SU-DHL-6 (cell line): ENCODE measurements at regions not wholly inside any gene's neighbourhood (a gene's known extent, or its start where the extent isn't known, plus 50 kb on each side); places are given as distances from the start of the nearest gene placed in this dataset.

Experiments used
- H2AFZ ChIP-seq: fragments of 200-600 bp; sonication (generic); 2 replicates; pipeline ENCODE4 v1.6.1; 2014; ENCODE audit warnings: low read depth, mild to moderate bottlenecking, moderate library complexity, mixed read lengths, antibody characterized with exemption, low read length; ENCODE audit not compliant: severe bottlenecking
- H3F3A ChIP-seq: fragments of 200-600 bp; shearing (Covaris generic); 2 replicates; pipeline ENCODE4 v1.6.0; 2016; ENCODE audit warnings: antibody characterized with exemption, mild to moderate bottlenecking; ENCODE audit not compliant: insufficient read depth
- H3K27ac ChIP-seq: fragments of 200-600 bp; sonication (generic); 2 replicates; pipeline ENCODE4 v1.5.1; 2016; ENCODE audit warnings: low read depth, mild to moderate bottlenecking, low read length, moderate library complexity, mixed read lengths
- H3K27me3 ChIP-seq: fragments of 200-600 bp; sonication (generic), shearing (Covaris generic); 2 replicates; pipeline ENCODE4 v1.6.0; 2014; ENCODE audit warnings: mild to moderate bottlenecking, low read length
- H3K36me3 ChIP-seq: fragments of 200-600 bp; sonication (generic); 2 replicates; pipeline ENCODE4 v1.6.1; 2014; ENCODE audit warnings: mild to moderate bottlenecking, low read length, mixed read lengths
- H3K4me2 ChIP-seq: fragments of 300-600, 200-600 bp; shearing (Covaris generic), sonication (generic); 2 replicates; pipeline ENCODE4 v1.6.0; 2014; ENCODE audit warnings: low read length, low read depth, mild to moderate bottlenecking; ENCODE audit not compliant: poor library complexity, severe bottlenecking
- H3K4me3 ChIP-seq: fragments of 200-600 bp; sonication (generic); 2 replicates; pipeline ENCODE4 v1.5.1; 2014; ENCODE audit warnings: antibody characterized with exemption, low read length, mild to moderate bottlenecking, mixed read lengths; ENCODE audit not compliant: insufficient read depth, poor library complexity, severe bottlenecking
- H3K79me2 ChIP-seq: fragments of 200-600 bp; sonication (generic); 2 replicates; pipeline ENCODE4 v1.6.1; 2014; ENCODE audit warnings: mild to moderate bottlenecking, low read length, moderate library complexity; ENCODE audit not compliant: insufficient read depth
- H3K9ac ChIP-seq: fragments of 200-600 bp; sonication (generic); 2 replicates; pipeline ENCODE4 v1.7.0; 2014; ENCODE audit warnings: mild to moderate bottlenecking, low read length
- H3K9me2 ChIP-seq: fragments of 200-600 bp; sonication (generic); replicated peaks from 2 replicates; pipeline ENCODE4 v1.6.1; 2014; ENCODE audit warnings: low read length; ENCODE audit not compliant: insufficient read depth
- H3K9me3 ChIP-seq: fragments of 200-600 bp; sonication (generic); 2 replicates; pipeline ENCODE4 v1.6.1; 2014; ENCODE audit warnings: low read length, mixed read lengths; ENCODE audit not compliant: insufficient read depth
- H4K20me1 ChIP-seq: fragments of 200-600 bp; sonication (generic); 2 replicates; pipeline ENCODE4 v1.6.1; 2014; ENCODE audit warnings: low read depth, mild to moderate bottlenecking, antibody characterized with exemption, low read length, moderate library complexity, mixed read lengths
- EZH2phosphoT487 ChIP-seq: fragments of 200-600 bp; sonication (generic), shearing (Covaris generic); conservative IDR thresholded peaks from 2 replicates; pipeline ENCODE4 v1.6.1; 2018; ENCODE audit warnings: mild to moderate bottlenecking, antibody characterized with exemption, low read length, moderate library complexity, mixed read lengths
- TF ChIP-seq, protein P1 (sequence below): fragments of 200-600 bp; sonication (generic); IDR thresholded peaks from one replicate; pipeline ENCODE4 v1.5.1; 2017; ENCODE audit warnings: antibody characterized with exemption, mild to moderate bottlenecking, low read length, moderate library complexity; ENCODE audit not compliant: insufficient read depth, poor library complexity, severe bottlenecking

DNA sequence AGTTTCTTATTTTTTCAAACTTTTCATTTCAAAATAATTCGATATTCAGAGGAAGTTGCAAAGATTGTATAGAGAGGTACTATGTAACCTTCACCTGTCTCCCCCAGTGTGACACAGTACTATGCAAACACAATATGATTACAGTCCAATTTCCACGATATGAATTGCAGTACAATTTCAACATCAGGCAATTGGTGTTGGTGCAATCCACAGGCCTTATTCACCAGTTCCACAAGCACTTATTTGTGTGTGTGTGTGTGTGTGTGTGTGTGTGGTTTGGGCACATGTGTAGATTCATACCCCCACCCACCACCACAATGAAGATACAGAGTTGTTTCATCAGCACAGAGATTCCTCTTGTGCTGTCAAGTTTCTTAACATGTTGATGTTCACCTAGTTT is 69.7 kb upstream of the ARL4C start:
- Histone ChIP-seq H3K79me2 (no peaks in the 10 kb centered on the region), H3K27me3 (no peaks in the 10 kb centered on the region), H3K4me3 (no peak overlapping the region), H3K9ac (no peak overlapping the region), H3K27ac (no peak overlapping the region), H3F3A (no peaks in the 10 kb centered on the region), H3K9me3 (no peaks in the 10 kb centered on the region), H2AFZ (no peak overlapping the region), H4K20me1 (no peaks in the 10 kb centered on the region), H3K4me2 (no peak overlapping the region), H3K9me2 (no peaks in the 10 kb centered on the region), H3K36me3 (no peaks in the 10 kb centered on the region)
- TF ChIP-seq, protein P1, sequence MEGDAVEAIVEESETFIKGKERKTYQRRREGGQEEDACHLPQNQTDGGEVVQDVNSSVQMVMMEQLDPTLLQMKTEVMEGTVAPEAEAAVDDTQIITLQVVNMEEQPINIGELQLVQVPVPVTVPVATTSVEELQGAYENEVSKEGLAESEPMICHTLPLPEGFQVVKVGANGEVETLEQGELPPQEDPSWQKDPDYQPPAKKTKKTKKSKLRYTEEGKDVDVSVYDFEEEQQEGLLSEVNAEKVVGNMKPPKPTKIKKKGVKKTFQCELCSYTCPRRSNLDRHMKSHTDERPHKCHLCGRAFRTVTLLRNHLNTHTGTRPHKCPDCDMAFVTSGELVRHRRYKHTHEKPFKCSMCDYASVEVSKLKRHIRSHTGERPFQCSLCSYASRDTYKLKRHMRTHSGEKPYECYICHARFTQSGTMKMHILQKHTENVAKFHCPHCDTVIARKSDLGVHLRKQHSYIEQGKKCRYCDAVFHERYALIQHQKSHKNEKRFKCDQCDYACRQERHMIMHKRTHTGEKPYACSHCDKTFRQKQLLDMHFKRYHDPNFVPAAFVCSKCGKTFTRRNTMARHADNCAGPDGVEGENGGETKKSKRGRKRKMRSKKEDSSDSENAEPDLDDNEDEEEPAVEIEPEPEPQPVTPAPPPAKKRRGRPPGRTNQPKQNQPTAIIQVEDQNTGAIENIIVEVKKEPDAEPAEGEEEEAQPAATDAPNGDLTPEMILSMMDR, result no peak
- TF ChIP-seq EZH2phosphoT487, result no peak

DNA sequence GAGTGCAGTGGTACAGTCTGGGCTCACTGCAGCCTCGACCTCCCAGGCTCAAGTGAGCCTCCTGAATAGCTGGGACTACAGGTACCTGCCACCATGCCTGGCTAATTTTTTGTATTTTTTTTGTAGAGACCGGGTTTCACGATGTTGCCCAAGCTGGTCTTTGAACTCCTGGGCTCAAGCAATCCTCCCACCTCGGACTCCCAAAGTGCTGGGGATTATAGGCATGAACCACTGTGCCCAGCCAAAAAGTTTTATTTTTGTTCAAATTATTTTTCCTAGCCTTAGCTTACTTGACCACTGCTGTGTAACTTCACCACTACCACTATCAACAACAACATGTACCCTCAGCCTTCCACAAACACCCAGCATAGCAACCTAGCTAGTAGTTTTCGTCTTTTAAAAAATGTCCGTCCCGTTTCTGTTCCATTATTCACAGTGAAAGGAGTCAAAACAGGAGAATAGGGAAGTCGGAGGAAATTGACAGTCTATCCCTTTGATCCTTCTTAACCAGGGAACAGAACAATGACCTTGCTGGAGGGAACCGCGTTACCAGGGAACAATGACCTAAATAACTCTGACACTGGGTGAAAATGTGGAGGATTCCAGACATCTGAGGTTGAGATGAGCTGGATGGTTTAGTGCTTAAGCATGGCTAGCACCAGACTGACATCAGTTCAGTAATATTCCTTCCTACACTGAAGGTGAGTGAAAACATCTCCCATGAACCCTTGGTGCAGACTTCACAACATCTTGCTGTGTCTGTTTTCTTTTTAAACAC is 69.2 kb upstream of the ARL4C start:
- Histone ChIP-seq H3K9me3 (no peaks in the 10 kb centered on the region), H3K9ac (no peak overlapping the region), H3F3A (no peaks in the 10 kb centered on the region), H4K20me1 (no peaks in the 10 kb centered on the region), H3K27ac (no peak overlapping the region), H3K4me3 (no peak overlapping the region), H3K4me2 (no peak overlapping the region), H2AFZ (no peak overlapping the region), H3K9me2 (no peaks in the 10 kb centered on the region), H3K27me3 (no peaks in the 10 kb centered on the region), H3K36me3 (no peaks in the 10 kb centered on the region), H3K79me2 (no peaks in the 10 kb centered on the region)
- TF ChIP-seq, protein P1, result no peak
- TF ChIP-seq EZH2phosphoT487, result no peak

DNA sequence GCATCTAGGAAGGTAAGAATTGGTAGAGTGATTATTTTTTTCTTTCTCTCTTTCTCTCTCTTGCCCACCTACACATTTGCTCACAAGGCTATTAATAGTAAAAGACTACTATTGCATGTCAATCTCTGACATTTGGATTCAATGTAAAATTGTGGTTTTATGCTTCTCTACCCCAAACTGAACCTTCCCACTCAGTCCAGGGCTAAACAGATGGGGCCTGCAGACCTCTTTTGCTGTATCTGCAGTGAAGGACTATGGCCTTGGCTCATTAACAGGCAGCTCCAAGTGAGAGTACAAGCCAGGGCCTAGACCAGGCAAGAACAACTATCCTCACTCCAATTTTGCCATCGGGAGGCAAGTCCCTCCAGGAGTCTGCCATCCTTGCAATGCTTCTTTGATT is 68.3 kb upstream of the ARL4C start:
- Histone ChIP-seq H3K4me2 (no peak overlapping the region), H3K27ac (no peak overlapping the region), H3K27me3 (no peaks in the 10 kb centered on the region), H3K9me3 (no peaks in the 10 kb centered on the region), H3K4me3 (no peak overlapping the region), H3K9ac (no peak overlapping the region), H3K9me2 (no peaks in the 10 kb centered on the region), H3F3A (no peaks in the 10 kb centered on the region), H3K36me3 (no peaks in the 10 kb centered on the region), H3K79me2 (no peaks in the 10 kb centered on the region), H2AFZ (no peak overlapping the region), H4K20me1 (no peaks in the 10 kb centered on the region)
- TF ChIP-seq EZH2phosphoT487, result no peak
- TF ChIP-seq, protein P1, result no peak
